GM12878 (cell line): ENCODE measurements at regions not wholly inside any gene's neighbourhood (a gene's known extent, or its start where the extent isn't known, plus 50 kb on each side); places are given as distances from the start of the nearest gene placed in this dataset.

Experiments
- ATAC-seq: fragments of 200-7000 bp; cut with Tn5 transposase; 3 replicates; pipeline ENCODE4 v1.9.1; 2020; ENCODE audit warnings: mild to moderate bottlenecking, moderate library complexity
- BruUV-seq: library from RNA; stranded (reverse); fragments of 400-500 nt; replicated peaks from 2 replicates; lab custom pipeline; 2021; lab: Mats Ljungman, UMichigan
- CTCF ChIA-PET: fragments of 300-600 bp; sonication (Branson Sonifier 250); formaldehyde crosslinking; extraction: SDS; loops from one replicate; lab custom pipeline; 2021; ENCODE audit warnings: inconsistent platforms; lab: Yijun Ruan, JAX
- POLR2A ChIA-PET: fragments of 350-600 bp; formaldehyde crosslinking; extraction: SDS; loops from one replicate; lab custom pipeline; 2021; ENCODE audit warnings: inconsistent platforms; lab: Charles Lee
- RAD21 ChIA-PET: fragments of 300-600 bp; sonication (Branson Sonifier 250); formaldehyde crosslinking; loops from one replicate; lab custom pipeline; 2023; ENCODE audit warnings: antibody characterized with exemption; ENCODE audit not compliant: unreplicated experiment; lab: Charles Lee
- SMC1A ChIA-PET: fragments of 300-600 bp; sonication (Branson Sonifier 250); formaldehyde crosslinking; loops from one replicate; lab custom pipeline; 2023; ENCODE audit not compliant: unreplicated experiment, uncharacterized antibody; lab: Charles Lee
- DNase-seq: peaks from one replicate; pipeline ENCODE4 v3.0.0-alpha.2; 2011; ENCODE audit warnings: low read depth, low spot score
- FAIRE-seq: peaks from 3 replicates; lab custom pipeline; 2011; peaks lifted over from hg19 to GRCh38; lab: Jason Lieb, UNC
- H2AFZ ChIP-seq: 2 replicates; pipeline ENCODE4 v1.6.0; 2011; ENCODE audit warnings: low read depth, low read length, control low read depth; ENCODE audit not compliant: control insufficient read depth
- H3K27ac ChIP-seq: 2 replicates; pipeline ENCODE4 v1.5.1; 2011; ENCODE audit warnings: control low read depth; ENCODE audit not compliant: control insufficient read depth, insufficient read depth
- H3K27me3 ChIP-seq, 2 experiments: replicated peaks in 1 of 2; 2 replicates each; pipeline versions ENCODE4 v1.6.0 to v1.6.1; 2011; ENCODE audit warnings: low read length in 1 of 2; ENCODE audit not compliant: control insufficient read depth in 2 of 2, insufficient read depth in 2 of 2
- H3K36me3 ChIP-seq, 2 experiments: 2 replicates each; pipeline ENCODE4 v1.5.1; 2011; ENCODE audit warnings: low read length in 1 of 2; ENCODE audit not compliant: control insufficient read depth in 2 of 2, insufficient read depth in 2 of 2
- H3K4me1 ChIP-seq: 2 replicates; pipeline ENCODE4 v1.6.1; 2011; ENCODE audit warnings: mild to moderate bottlenecking, low read length, moderate library complexity, mixed read lengths; ENCODE audit not compliant: control insufficient read depth, insufficient read depth
- H3K4me2 ChIP-seq: 2 replicates; pipeline ENCODE4 v1.6.0; 2011; ENCODE audit warnings: control low read depth; ENCODE audit not compliant: control insufficient read depth, insufficient read depth
- H3K4me3 ChIP-seq: fragments of 200-600 bp; sonication (generic); 2 replicates; pipeline ENCODE4 v1.5.1; 2016
- H3K79me2 ChIP-seq: 2 replicates; pipeline ENCODE4 v1.6.0; 2011; ENCODE audit warnings: low read length; ENCODE audit not compliant: control insufficient read depth, insufficient read depth
- H3K9ac ChIP-seq: 2 replicates; pipeline ENCODE4 v1.8.0; 2011; ENCODE audit warnings: low read length, control low read depth, mixed read lengths; ENCODE audit not compliant: control insufficient read depth, insufficient read depth
- H3K9me3 ChIP-seq: replicated peaks from 3 replicates; pipeline ENCODE4 v1.5.1; 2011; ENCODE audit warnings: mild to moderate bottlenecking, low read length; ENCODE audit not compliant: control insufficient read depth, insufficient read depth
- H4K20me1 ChIP-seq: 2 replicates; pipeline ENCODE4 v1.6.0; 2011; ENCODE audit not compliant: control insufficient read depth, insufficient read depth
- BMI1 ChIP-seq: fragments of 450-650 bp; IDR thresholded peaks from 2 replicates; pipeline ENCODE4 v1.6.1; 2016; ENCODE audit warnings: mild to moderate bottlenecking, moderate library complexity, borderline replicate concordance
- CBX5 ChIP-seq: sonication (generic); IDR thresholded peaks from 2 replicates; pipeline ENCODE4 v1.6.1; 2016; ENCODE audit warnings: low read depth, moderate library complexity, mild to moderate bottlenecking, inconsistent platforms
- CHD1 ChIP-seq: IDR thresholded peaks from 2 replicates; pipeline ENCODE4 v1.6.1; 2012; ENCODE audit warnings: low read depth, low read length, improper control_type of control experiment
- KLF5 ChIP-seq: fragments of 450-650 bp; IDR thresholded peaks from 2 replicates; pipeline ENCODE4 v1.6.1; 2014; ENCODE audit warnings: mild to moderate bottlenecking; ENCODE audit not compliant: partially characterized antibody
- MAX ChIP-seq: IDR thresholded peaks from 2 replicates; pipeline ENCODE4 v1.6.1; 2012; ENCODE audit warnings: low read depth, low read length, improper control_type of control experiment
- MTA2 ChIP-seq: fragments of 450-650 bp; IDR thresholded peaks from 2 replicates; pipeline ENCODE4 v1.6.1; 2016; ENCODE audit warnings: low read depth, mild to moderate bottlenecking, moderate library complexity
- MYB ChIP-seq: fragments of 150-350 bp; IDR thresholded peaks from 2 replicates; pipeline ENCODE4 v1.6.1; 2014; ENCODE audit warnings: mild to moderate bottlenecking, low read depth, low read length, borderline replicate concordance
- NR2C2 ChIP-seq: IDR thresholded peaks from 2 replicates; pipeline ENCODE4 v1.6.1; 2011; ENCODE audit warnings: borderline replicate concordance, low read depth; ENCODE audit not compliant: control insufficient read depth, insufficient read length
- RAD21 ChIP-seq: IDR thresholded peaks from 2 replicates; pipeline ENCODE4 v1.6.1; 2011; ENCODE audit warnings: mild to moderate bottlenecking, low read depth, low read length, moderate library complexity; ENCODE audit not compliant: insufficient read depth
- RB1 ChIP-seq: fragments of 450-650 bp; formaldehyde crosslinking; IDR thresholded peaks from 2 replicates; pipeline ENCODE4 v1.6.1; 2017; ENCODE audit warnings: mild to moderate bottlenecking, borderline replicate concordance
- REST ChIP-seq: IDR thresholded peaks from 2 replicates; pipeline ENCODE4 v1.6.1; 2012; ENCODE audit warnings: mild to moderate bottlenecking, low read depth, low read length
- SMC3 ChIP-seq: IDR thresholded peaks from 2 replicates; pipeline ENCODE4 v1.6.1; 2011; ENCODE audit warnings: low read length, improper control_type of control experiment, borderline replicate concordance
- TARDBP ChIP-seq: IDR thresholded peaks from 2 replicates; pipeline ENCODE4 v1.6.1; 2016; ENCODE audit warnings: borderline replicate concordance
- TBL1XR1 ChIP-seq: IDR thresholded peaks from 2 replicates; pipeline ENCODE4 v1.6.1; 2012; ENCODE audit warnings: low read depth, low read length, improper control_type of control experiment
- ZNF274 ChIP-seq: IDR thresholded peaks from one replicate; pipeline ENCODE4 v1.8.0; 2011; ENCODE audit not compliant: insufficient read length, insufficient read depth
- WGBS: methylation state at CpG from one replicate; pipeline ENCODE4 v1.1.6; 2016; ENCODE audit warnings: low lambda C conversion rate; ENCODE audit not compliant: insufficient replicate concordance, insufficient coverage; ENCODE audit errors: missing lambda C conversion rate; 5-methylcytosine and 5-hydroxymethylcytosine counted together
- in situ Hi-C: fragments of 300-500 bp; cut with MboI; formaldehyde crosslinking; loops from 9 replicates; pipeline ENCODE4 v1.14.3; 2018; ENCODE audit warnings: mixed read lengths
- intact Hi-C: fragments of 100-400 bp; cut with micrococcal nuclease; formaldehyde crosslinking; loops from one replicate; pipeline ENCODE4 v1.14.2; 2022; ENCODE audit not compliant: unreplicated experiment
- TF ChIP-seq, protein P1 (sequence below): fragments of 450-650 bp; IDR thresholded peaks from 2 replicates; pipeline ENCODE4 v1.6.1; 2018; ENCODE audit warnings: mild to moderate bottlenecking, low read depth, moderate library complexity; ENCODE audit not compliant: partially characterized antibody
- TF ChIP-seq, protein P2 (sequence below): fragments of 450-650 bp; IDR thresholded peaks from 2 replicates; pipeline ENCODE4 v1.6.1; 2017; ENCODE audit warnings: borderline replicate concordance

- Histone ChIP-seq H3K36me3 (no peaks in the 10 kb centered on the region), H3K9ac (no peak overlapping the region), H3K27me3 (no peaks in the 10 kb centered on the region; a peak in 1 of 4 replicates), H3K4me3 (no peak overlapping the region), H3K27ac (no peak overlapping the region), H3K9me3 (no peaks in the 10 kb centered on the region), H4K20me1 (no peaks in the 10 kb centered on the region), H3K79me2 (no peaks in the 10 kb centered on the region), H3K4me2 (no peak overlapping the region), H3K4me1 (no peaks in the 10 kb centered on the region), H2AFZ (no peak overlapping the region)
- ChIA-PET RAD21 (no interaction called here), CTCF (no interaction called here), SMC1A (interaction anchor here (1.3 kb wide), 1 partner anchor 9 kb away, joined by 3 read pairs; no protein-coding TSS in a partner anchor), POLR2A (no interaction called here)
- no TSS peak for BruUV-seq
- FAIRE-seq (no peak), DNase-seq (no peak), ATAC-seq (no peak)
- intact Hi-C loops, result no loop called here
- in situ Hi-C loops, result no loop called here
- WGBS, result 0% methylated on average over 1 of the region's 1 CpG
- TF ChIP-seq TARDBP (no peak), RAD21 (no peak), CBX5 (no peak), MAX (no peak), TBL1XR1 (no peak), CHD1 (no peak), REST (no peak), RB1 (no peak), BMI1 (no peak), ZNF274 (no peak), SMC3 (no peak), KLF5 (no peak), MYB (no peak), MTA2 (no peak), NR2C2 (no peak)
- TF ChIP-seq, protein P1, sequence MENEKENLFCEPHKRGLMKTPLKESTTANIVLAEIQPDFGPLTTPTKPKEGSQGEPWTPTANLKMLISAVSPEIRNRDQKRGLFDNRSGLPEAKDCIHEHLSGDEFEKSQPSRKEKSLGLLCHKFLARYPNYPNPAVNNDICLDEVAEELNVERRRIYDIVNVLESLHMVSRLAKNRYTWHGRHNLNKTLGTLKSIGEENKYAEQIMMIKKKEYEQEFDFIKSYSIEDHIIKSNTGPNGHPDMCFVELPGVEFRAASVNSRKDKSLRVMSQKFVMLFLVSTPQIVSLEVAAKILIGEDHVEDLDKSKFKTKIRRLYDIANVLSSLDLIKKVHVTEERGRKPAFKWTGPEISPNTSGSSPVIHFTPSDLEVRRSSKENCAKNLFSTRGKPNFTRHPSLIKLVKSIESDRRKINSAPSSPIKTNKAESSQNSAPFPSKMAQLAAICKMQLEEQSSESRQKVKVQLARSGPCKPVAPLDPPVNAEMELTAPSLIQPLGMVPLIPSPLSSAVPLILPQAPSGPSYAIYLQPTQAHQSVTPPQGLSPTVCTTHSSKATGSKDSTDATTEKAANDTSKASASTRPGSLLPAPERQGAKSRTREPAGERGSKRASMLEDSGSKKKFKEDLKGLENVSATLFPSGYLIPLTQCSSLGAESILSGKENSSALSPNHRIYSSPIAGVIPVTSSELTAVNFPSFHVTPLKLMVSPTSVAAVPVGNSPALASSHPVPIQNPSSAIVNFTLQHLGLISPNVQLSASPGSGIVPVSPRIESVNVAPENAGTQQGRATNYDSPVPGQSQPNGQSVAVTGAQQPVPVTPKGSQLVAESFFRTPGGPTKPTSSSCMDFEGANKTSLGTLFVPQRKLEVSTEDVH, result no peak
- TF ChIP-seq, protein P2, sequence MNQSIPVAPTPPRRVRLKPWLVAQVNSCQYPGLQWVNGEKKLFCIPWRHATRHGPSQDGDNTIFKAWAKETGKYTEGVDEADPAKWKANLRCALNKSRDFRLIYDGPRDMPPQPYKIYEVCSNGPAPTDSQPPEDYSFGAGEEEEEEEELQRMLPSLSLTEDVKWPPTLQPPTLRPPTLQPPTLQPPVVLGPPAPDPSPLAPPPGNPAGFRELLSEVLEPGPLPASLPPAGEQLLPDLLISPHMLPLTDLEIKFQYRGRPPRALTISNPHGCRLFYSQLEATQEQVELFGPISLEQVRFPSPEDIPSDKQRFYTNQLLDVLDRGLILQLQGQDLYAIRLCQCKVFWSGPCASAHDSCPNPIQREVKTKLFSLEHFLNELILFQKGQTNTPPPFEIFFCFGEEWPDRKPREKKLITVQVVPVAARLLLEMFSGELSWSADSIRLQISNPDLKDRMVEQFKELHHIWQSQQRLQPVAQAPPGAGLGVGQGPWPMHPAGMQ, result no peak
Observed at GRCh38 chr10:4587466-4587865, 238.5 kb upstream of the AKR1E2 start.
